B cell (primary cell): ENCODE measurements at regions not wholly inside any gene's neighbourhood (a gene's known extent, or its start where the extent isn't known, plus 50 kb on each side); places are given as distances from the start of the nearest gene placed in this dataset.

Experiments
- ATAC-seq: fragments of 200-7000 bp; cut with Tn5 transposase; one replicate; pipeline ENCODE4 v1.10.0; 2021; ENCODE audit warnings: low read depth, mild to moderate bottlenecking, moderate number of reproducible peaks, moderate library complexity
- CTCF ChIA-PET: fragments of 350-600 bp; sonication (Branson Sonifier 250); formaldehyde crosslinking; loops from one replicate; lab custom pipeline; 2021; ENCODE audit warnings: antibody characterized with exemption, inconsistent platforms; lab: Charles Lee
- POLR2A ChIA-PET: fragments of 350-600 bp; sonication (Branson Sonifier 250); formaldehyde crosslinking; loops from one replicate; lab custom pipeline; 2021; ENCODE audit warnings: antibody characterized with exemption; lab: Charles Lee
- DNase-seq: peaks from one replicate; pipeline ENCODE4 v3.0.0; 2013
- H2AFZ ChIP-seq: 2 replicates; pipeline ENCODE4 v1.6.1; 2012; ENCODE audit warnings: mild to moderate bottlenecking, low read depth, low read length; ENCODE audit not compliant: insufficient read depth, poor library complexity, severe bottlenecking
- H3K27ac ChIP-seq, 2 donors: 1 replicate in 1 of 2; 2 replicates in 1 of 2; pipeline ENCODE4 v1.5.1; 2012 to 2013; ENCODE audit warnings: low read length in 2 of 2, mild to moderate bottlenecking in 2 of 2, moderate library complexity in 1 of 2
- H3K27me3 ChIP-seq, 4 experiments: fragments of 200-600 bp in 1 of 4; sonication (generic) in 1 of 4; replicated peaks in 1 of 4; 1 replicate in 2 of 4; 2 replicates in 2 of 4; pipeline versions ENCODE4 v1.6.1 to v1.7.0; 2013 to 2016; ENCODE audit warnings: low read length in 3 of 4, mild to moderate bottlenecking in 2 of 4, mixed read lengths in 1 of 4, moderate library complexity in 1 of 4; ENCODE audit not compliant: insufficient read depth in 4 of 4, control insufficient read depth in 3 of 4; ENCODE audit errors: control extremely low read depth in 1 of 4
- H3K36me3 ChIP-seq, 2 experiments: replicated peaks in 1 of 2; 1 replicate in 1 of 2; 2 replicates in 1 of 2; pipeline versions ENCODE4 v1.6.1 to v1.7.1; 2013; ENCODE audit warnings: low read length in 1 of 2; ENCODE audit not compliant: insufficient read depth in 2 of 2, control insufficient read depth in 1 of 2; ENCODE audit errors: control extremely low read depth in 1 of 2, extremely low read depth in 1 of 2
- H3K4me1 ChIP-seq, 2 donors: fragments of 200-600 bp in 1 of 2; sonication (generic) in 1 of 2; 1 replicate in 1 of 2; 2 replicates in 1 of 2; pipeline versions ENCODE4 v1.5.1 to v1.6.1; 2013 to 2017; ENCODE audit warnings: low read length in 2 of 2; ENCODE audit not compliant: control insufficient read depth in 2 of 2, insufficient read depth in 2 of 2
- H3K4me2 ChIP-seq: replicated peaks from 2 replicates; pipeline ENCODE3; 2012; ENCODE audit warnings: mild to moderate bottlenecking, low read depth, low read length; ENCODE audit not compliant: poor library complexity, severe bottlenecking
- H3K4me3 ChIP-seq, 5 experiments: fragments of 200-600 bp in 1 of 5; sonication (generic) in 1 of 5; 1 replicate in 3 of 5; 2 replicates in 2 of 5; pipeline versions ENCODE4 v1.5.1 to v1.7.0; 2011 to 2016; ENCODE audit warnings: low read length in 4 of 5, mild to moderate bottlenecking in 4 of 5, low read depth in 2 of 5, control low read depth in 1 of 5, moderate library complexity in 1 of 5; ENCODE audit not compliant: insufficient read depth in 1 of 5; ENCODE audit errors: control extremely low read depth in 1 of 5, extremely low read depth in 1 of 5
- H3K79me2 ChIP-seq: fragments of 200-600 bp; sonication (generic); one replicate; pipeline ENCODE4 v1.6.0; 2016; ENCODE audit warnings: low read length; ENCODE audit not compliant: control insufficient read depth, insufficient read depth
- H3K9ac ChIP-seq: fragments of 200-600 bp; sonication (generic); 2 replicates; pipeline ENCODE4 v1.6.1; 2017; ENCODE audit warnings: mild to moderate bottlenecking, low read length, moderate library complexity
- H3K9me3 ChIP-seq, 3 donors: one replicate each; pipeline versions ENCODE4 v1.6.1 to v1.7.1; 2013; ENCODE audit warnings: low read length in 2 of 3; ENCODE audit not compliant: control insufficient read depth in 2 of 3, insufficient read depth in 1 of 3; ENCODE audit errors: control extremely low read depth in 1 of 3
- H4K20me1 ChIP-seq: 2 replicates; pipeline ENCODE4 v1.6.0; 2012; ENCODE audit warnings: mild to moderate bottlenecking, low read length; ENCODE audit not compliant: insufficient read depth, control insufficient read depth, poor library complexity, severe bottlenecking
- H3K27ac Mint-ChIP-seq: one replicate; pipeline ENCODE4 v1.8.0; 2021; ENCODE audit warnings: mixed read lengths
- H3K27me3 Mint-ChIP-seq: one replicate; pipeline ENCODE4 v1.8.0; 2021; ENCODE audit warnings: mixed read lengths
- H3K4me1 Mint-ChIP-seq: one replicate; pipeline ENCODE4 v1.8.0; 2021; ENCODE audit warnings: mixed read lengths
- H3K4me3 Mint-ChIP-seq: one replicate; pipeline ENCODE4 v1.8.0; 2021; ENCODE audit warnings: mixed read lengths
- H3K9me3 Mint-ChIP-seq: one replicate; pipeline ENCODE4 v1.8.0; 2022; ENCODE audit warnings: mixed read lengths; ENCODE audit not compliant: insufficient read depth
- CTCF ChIP-seq: fragments of 200-600 bp; IDR thresholded peaks from one replicate; pipeline ENCODE4 v1.8.0; 2022; ENCODE audit warnings: antibody characterized with exemption, mild to moderate bottlenecking
- EZH2 ChIP-seq: IDR thresholded peaks from 2 replicates; pipeline ENCODE4 v1.6.1; 2012; ENCODE audit warnings: borderline replicate concordance, low read depth, mild to moderate bottlenecking, moderate library complexity, low read length; ENCODE audit not compliant: insufficient read depth, poor library complexity, severe bottlenecking
- WGBS: methylation state at CpG from one replicate; pipeline ENCODE4 v1.1.5; 2013; ENCODE audit warnings: missing lambda C conversion rate; ENCODE audit not compliant: insufficient coverage; 5-methylcytosine and 5-hydroxymethylcytosine counted together
- intact Hi-C: fragments of 100-400 bp; cut with micrococcal nuclease; formaldehyde crosslinking; loops from one replicate; pipeline ENCODE4 v1.10.0; 2022

- Mint-ChIP-seq H3K27ac (no peak overlapping the region), H3K9me3 (peaks cover 2% of the 10 kb centered on the region), H3K4me1 (peaks cover 22% of the 10 kb centered on the region), H3K4me3 (no peak overlapping the region), H3K27me3 (peaks cover 64% of the 10 kb centered on the region)
- ChIA-PET POLR2A (no interaction called here), CTCF (no interaction called here)
- Histone ChIP-seq H3K4me1 (peaks cover 11 to 12% of the 10 kb centered on the region in 2 donors), H3K9ac (no peak overlapping the region), H3K27me3 (peaks cover 2 to 54% (median 30%) of the 10 kb centered on the region in 4 experiments), H3K27ac (no peak overlapping the region), H3K4me2 (no peak overlapping the region), H3K9me3 (peaks cover 6 to 33% (median 8%) of the 10 kb centered on the region in 3 donors), H4K20me1 (no peaks in the 10 kb centered on the region), H2AFZ (no peak overlapping the region), H3K79me2 (no peaks in the 10 kb centered on the region), H3K36me3 (no peaks in the 10 kb centered on the region), H3K4me3 (no peak overlapping the region)
- no peak for ATAC-seq
- intact Hi-C loops = no loop called here
- TF ChIP-seq CTCF = no peak
- TF ChIP-seq EZH2 = no peak
- WGBS = 100% methylated on average over 1 of the region's 3 CpGs
- no peak for DNase-seq
These were observed 141.9 kb upstream of the SASH1 start for GRCh38 chr6:148200781-148201180.

- Histone ChIP-seq H3K9me3 (peaks cover 6 to 33% (median 8%) of the 10 kb centered on the region in 3 donors), H3K4me1 (peaks cover 11 to 12% of the 10 kb centered on the region in 2 donors), H3K79me2 (no peaks in the 10 kb centered on the region), H3K9ac (no peak overlapping the region), H3K27me3 (peaks cover 2 to 61% (median 28%) of the 10 kb centered on the region in 4 experiments), H4K20me1 (no peaks in the 10 kb centered on the region), H3K4me2 (no peak overlapping the region), H3K27ac (no peak overlapping the region), H3K4me3 (no peak overlapping the region), H2AFZ (no peak overlapping the region), H3K36me3 (no peaks in the 10 kb centered on the region)
- H3K9me3 Mint-ChIP-seq = peaks cover 2% of the 10 kb centered on the region
- DNase-seq (no peak), ATAC-seq (no peak)
- H3K4me3 Mint-ChIP-seq = no peak overlapping the region
- no peak for TF ChIP-seq EZH2
- TF ChIP-seq CTCF = no peak
- CTCF ChIA-PET = no interaction called here
- WGBS = no CpG with 5 or more reads among the region's 9 CpGs
- intact Hi-C loops = no loop called here
- POLR2A ChIA-PET = no interaction called here
- no peak overlapping the region for H3K27ac Mint-ChIP-seq
- H3K4me1 Mint-ChIP-seq = peaks cover 22% of the 10 kb centered on the region
- peaks cover 56% of the 10 kb centered on the region for H3K27me3 Mint-ChIP-seq
These were observed 139.2 kb upstream of the SASH1 start for GRCh38 chr6:148203281-148203925.
